K562 (cell line): ENCODE measurements at regions not wholly inside any gene's neighbourhood (a gene's known extent, or its start where the extent isn't known, plus 50 kb on each side); places are given as distances from the start of the nearest gene placed in this dataset.

Source experiments
- CREB1 ChIP-seq, 2 experiments: sonication (generic) in 1 of 2; formaldehyde crosslinking in 1 of 2; IDR thresholded peaks; 2 replicates each; pipeline versions ENCODE4 v1.6.1 to v1.8.0; 2012 to 2022; ENCODE audit warnings: inconsistent platforms in 1 of 2, mild to moderate bottlenecking in 1 of 2, missing genetic modification reagents in 1 of 2, moderate library complexity in 1 of 2
- ELF1 ChIP-seq: fragments of 200-800 bp; sonication (Bioruptor generic); IDR thresholded peaks from 2 replicates; pipeline ENCODE4 v1.6.1; 2016; ENCODE audit warnings: missing genetic modification characterization, missing compliant biosample characterization
- FOXO4 ChIP-seq: fragments of 450-650 bp; formaldehyde crosslinking; IDR thresholded peaks from 2 replicates; pipeline ENCODE4 v1.4.0; 2020; ENCODE audit warnings: mild to moderate bottlenecking, moderate library complexity
- HMBOX1 ChIP-seq: sonication (generic); IDR thresholded peaks from 2 replicates; pipeline ENCODE4 v1.6.1; 2016
- POLR2A ChIP-seq: fragments of 450-650 bp; conservative IDR thresholded peaks from 2 replicates; pipeline ENCODE4 v1.6.1; 2016
- POLR2AphosphoS5 ChIP-seq: IDR thresholded peaks from 2 replicates; pipeline ENCODE4 v1.6.1; 2011; ENCODE audit warnings: mild to moderate bottlenecking, low read depth, low read length, moderate library complexity; ENCODE audit not compliant: control insufficient read depth, insufficient read depth
- RAD21 ChIP-seq, 2 experiments: fragments of 250-450 bp in 1 of 2; fragments of 450-650 bp in 1 of 2; sonication (Bioruptor Pico) in 1 of 2; formaldehyde crosslinking in 1 of 2; IDR thresholded peaks in 1 of 2; conservative IDR thresholded peaks in 1 of 2; 2 replicates each; pipeline versions ENCODE4 v1.4.0 to v1.8.0; 2020 to 2022; ENCODE audit warnings: mild to moderate bottlenecking in 2 of 2, moderate library complexity in 1 of 2
- SP1 ChIP-seq: sonication (generic); formaldehyde crosslinking; IDR thresholded peaks from 2 replicates; pipeline ENCODE4 v1.8.1; 2022; ENCODE audit warnings: mild to moderate bottlenecking, missing genetic modification reagents
- UBTF ChIP-seq, 2 experiments: IDR thresholded peaks; 2 replicates each; pipeline ENCODE4 v1.6.1; 2012; ENCODE audit warnings: improper control_type of control experiment in 2 of 2, low read depth in 2 of 2, low read length in 2 of 2, borderline replicate concordance in 1 of 2
- USF2 ChIP-seq: sonication (generic); formaldehyde crosslinking; IDR thresholded peaks from 2 replicates; pipeline ENCODE4 v1.5.0; 2020; ENCODE audit warnings: missing genetic modification reagents
- ZBTB40 ChIP-seq, 2 experiments: fragments of 450-650 bp in 1 of 2; sonication (generic) in 1 of 2; formaldehyde crosslinking in 1 of 2; IDR thresholded peaks; 2 replicates each; pipeline versions ENCODE4 v1.7.1 to v1.9.0; 2016 to 2022; ENCODE audit warnings: inconsistent platforms in 1 of 2, mild to moderate bottlenecking in 1 of 2, missing genetic modification reagents in 1 of 2
- TF ChIP-seq, protein P1 (sequence below), 3 experiments: IDR thresholded peaks in 2 of 3; conservative IDR thresholded peaks in 1 of 3; 2 replicates each; pipeline ENCODE4 v1.5.1; 2011 to 2012; ENCODE audit warnings: low read length in 3 of 3, mild to moderate bottlenecking in 3 of 3, control low read depth in 2 of 3, improper control_type of control experiment in 1 of 3, inconsistent platforms in 1 of 3, low read depth in 1 of 3, mixed read lengths in 1 of 3, moderate library complexity in 1 of 3; ENCODE audit not compliant: insufficient read depth in 2 of 3
- TF ChIP-seq, protein P2 (sequence below): fragments of 250-450 bp; sonication (Bioruptor Pico); IDR thresholded peaks from 2 replicates; pipeline ENCODE4 v1.5.0; 2022; ENCODE audit warnings: mild to moderate bottlenecking
- TF ChIP-seq, protein P3 (sequence below): sonication (generic); formaldehyde crosslinking; IDR thresholded peaks from 2 replicates; pipeline ENCODE4 v1.9.0; 2022; ENCODE audit warnings: mild to moderate bottlenecking, missing genetic modification reagents

- TF ChIP-seq POLR2AphosphoS5 (no peak), POLR2A (no peak), SP1 (CRISPR knock-in tag) (no peak), CREB1 (IDR thresholded peaks at IDR 0.05) (no peak), CREB1 (CRISPR knock-in tag; IDR thresholded peaks at IDR 0.05) (no peak), USF2 (CRISPR knock-in tag) (no peak), FOXO4 (no peak), ELF1 (no peak), UBTF (IDR thresholded peaks at IDR 0.05; ENCODE audit: borderline replicate concordance in 1 of 2, low read depth in 2 of 2, low read length in 2 of 2) (no peak), ZBTB40 (IDR thresholded peaks at IDR 0.05) (no peak), ZBTB40 (CRISPR knock-in tag; IDR thresholded peaks at IDR 0.05) (no peak), RAD21 (CRISPR knock-in tag; conservative IDR thresholded peaks at IDR 0.05 in 1 of 2, IDR thresholded peaks at IDR 0.05 in 1 of 2) (no peak), HMBOX1 (no peak)
- TF ChIP-seq, protein P1, sequence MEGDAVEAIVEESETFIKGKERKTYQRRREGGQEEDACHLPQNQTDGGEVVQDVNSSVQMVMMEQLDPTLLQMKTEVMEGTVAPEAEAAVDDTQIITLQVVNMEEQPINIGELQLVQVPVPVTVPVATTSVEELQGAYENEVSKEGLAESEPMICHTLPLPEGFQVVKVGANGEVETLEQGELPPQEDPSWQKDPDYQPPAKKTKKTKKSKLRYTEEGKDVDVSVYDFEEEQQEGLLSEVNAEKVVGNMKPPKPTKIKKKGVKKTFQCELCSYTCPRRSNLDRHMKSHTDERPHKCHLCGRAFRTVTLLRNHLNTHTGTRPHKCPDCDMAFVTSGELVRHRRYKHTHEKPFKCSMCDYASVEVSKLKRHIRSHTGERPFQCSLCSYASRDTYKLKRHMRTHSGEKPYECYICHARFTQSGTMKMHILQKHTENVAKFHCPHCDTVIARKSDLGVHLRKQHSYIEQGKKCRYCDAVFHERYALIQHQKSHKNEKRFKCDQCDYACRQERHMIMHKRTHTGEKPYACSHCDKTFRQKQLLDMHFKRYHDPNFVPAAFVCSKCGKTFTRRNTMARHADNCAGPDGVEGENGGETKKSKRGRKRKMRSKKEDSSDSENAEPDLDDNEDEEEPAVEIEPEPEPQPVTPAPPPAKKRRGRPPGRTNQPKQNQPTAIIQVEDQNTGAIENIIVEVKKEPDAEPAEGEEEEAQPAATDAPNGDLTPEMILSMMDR (IDR thresholded peaks at IDR 0.05 in 2 of 3, conservative IDR thresholded peaks at IDR 0.05 in 1 of 3; ENCODE audit: insufficient read depth in 2 of 3, low read depth in 1 of 3, low read length in 3 of 3): no peak
- TF ChIP-seq, protein P2, sequence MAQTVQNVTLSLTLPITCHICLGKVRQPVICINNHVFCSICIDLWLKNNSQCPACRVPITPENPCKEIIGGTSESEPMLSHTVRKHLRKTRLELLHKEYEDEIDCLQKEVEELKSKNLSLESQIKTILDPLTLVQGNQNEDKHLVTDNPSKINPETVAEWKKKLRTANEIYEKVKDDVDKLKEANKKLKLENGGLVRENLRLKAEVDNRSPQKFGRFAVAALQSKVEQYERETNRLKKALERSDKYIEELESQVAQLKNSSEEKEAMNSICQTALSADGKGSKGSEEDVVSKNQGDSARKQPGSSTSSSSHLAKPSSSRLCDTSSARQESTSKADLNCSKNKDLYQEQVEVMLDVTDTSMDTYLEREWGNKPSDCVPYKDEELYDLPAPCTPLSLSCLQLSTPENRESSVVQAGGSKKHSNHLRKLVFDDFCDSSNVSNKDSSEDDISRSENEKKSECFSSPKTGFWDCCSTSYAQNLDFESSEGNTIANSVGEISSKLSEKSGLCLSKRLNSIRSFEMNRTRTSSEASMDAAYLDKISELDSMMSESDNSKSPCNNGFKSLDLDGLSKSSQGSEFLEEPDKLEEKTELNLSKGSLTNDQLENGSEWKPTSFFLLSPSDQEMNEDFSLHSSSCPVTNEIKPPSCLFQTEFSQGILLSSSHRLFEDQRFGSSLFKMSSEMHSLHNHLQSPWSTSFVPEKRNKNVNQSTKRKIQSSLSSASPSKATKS (CRISPR knock-in tag): no peak
- TF ChIP-seq, protein P3, sequence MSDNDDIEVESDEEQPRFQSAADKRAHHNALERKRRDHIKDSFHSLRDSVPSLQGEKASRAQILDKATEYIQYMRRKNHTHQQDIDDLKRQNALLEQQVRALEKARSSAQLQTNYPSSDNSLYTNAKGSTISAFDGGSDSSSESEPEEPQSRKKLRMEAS (CRISPR knock-in tag): no peak
Measured at GRCh38 chr7:41232086-41232485, 470.8 kb downstream of the INHBA start.
